HG03175 (cell line): ENCODE measurements at regions not wholly inside any gene's neighbourhood (a gene's known extent, or its start where the extent isn't known, plus 50 kb on each side); places are given as distances from the start of the nearest gene placed in this dataset.

Experiments
- ATAC-seq: cut with Tn5 transposase; IDR thresholded peaks from one replicate; pipeline ENCODE4 v1.9.1; 2021; ENCODE audit warnings: mild to moderate bottlenecking, moderate library complexity; ENCODE audit not compliant: unreplicated experiment

GRCh38 chr13:105316731-105317130 lies 1218.7 kb downstream of the EFNB2 start:
- no peak for ATAC-seq

GRCh38 chr13:105312906-105313305 lies 1222.6 kb downstream of the EFNB2 start:
- ATAC-seq, result no peak

GRCh38 chr13:105311094-105311493 lies 1224.4 kb downstream of the EFNB2 start:
- no peak for ATAC-seq

GRCh38 chr13:105307776-105308175 lies 1227.7 kb downstream of the EFNB2 start:
- no peak for ATAC-seq

- no peak for ATAC-seq
These were observed 1237.6 kb downstream of the EFNB2 start for GRCh38 chr13:105297839-105298238.

GRCh38 chr13:105291987-105292386 lies 1243.5 kb downstream of the EFNB2 start:
- ATAC-seq, result no peak

GRCh38 chr13:105290596-105290995 lies 1244.9 kb downstream of the EFNB2 start:
- ATAC-seq, result no peak

GRCh38 chr13:105285526-105285925 lies 1249.9 kb downstream of the EFNB2 start:
- no peak for ATAC-seq

GRCh38 chr13:105282406-105283285 lies 1252.8 kb downstream of the EFNB2 start:
- no peak for ATAC-seq

- ATAC-seq, result no peak
These were observed 1256.5 kb downstream of the EFNB2 start for GRCh38 chr13:105278943-105279381.

- ATAC-seq, result no peak
These were observed 1258.9 kb downstream of the EFNB2 start for GRCh38 chr13:105276571-105276970.

GRCh38 chr13:105273665-105274222 lies 1261.7 kb downstream of the EFNB2 start:
- ATAC-seq, result no peak

GRCh38 chr13:105272660-105273631 lies 1262.5 kb downstream of the EFNB2 start:
- no peak for ATAC-seq

GRCh38 chr13:105266615-105267014 lies 1268.8 kb downstream of the EFNB2 start:
- ATAC-seq, result no peak

- no peak for ATAC-seq
These were observed 1272.9 kb downstream of the EFNB2 start for GRCh38 chr13:105262579-105262978.

GRCh38 chr13:105259426-105259825 lies 1276.0 kb downstream of the EFNB2 start:
- no peak for ATAC-seq

- ATAC-seq, result no peak
These were observed 1280.0 kb downstream of the EFNB2 start for GRCh38 chr13:105255472-105255871.

- ATAC-seq, result no peak
These were observed 1284.2 kb downstream of the EFNB2 start for GRCh38 chr13:105251293-105251692.

- ATAC-seq, result no peak
These were observed 1287.6 kb downstream of the EFNB2 start for GRCh38 chr13:105247830-105248229.

- ATAC-seq, result no peak
These were observed 1295.1 kb downstream of the EFNB2 start for GRCh38 chr13:105240371-105240770.

GRCh38 chr13:105232439-105232838 lies 1303.0 kb downstream of the EFNB2 start:
- ATAC-seq, result no peak
